ENCODE measurements at regions not wholly inside any gene's neighbourhood (a gene's known extent, or its start where the extent isn't known, plus 50 kb on each side); places are given as distances from the start of the nearest gene placed in this dataset.

DNA sequence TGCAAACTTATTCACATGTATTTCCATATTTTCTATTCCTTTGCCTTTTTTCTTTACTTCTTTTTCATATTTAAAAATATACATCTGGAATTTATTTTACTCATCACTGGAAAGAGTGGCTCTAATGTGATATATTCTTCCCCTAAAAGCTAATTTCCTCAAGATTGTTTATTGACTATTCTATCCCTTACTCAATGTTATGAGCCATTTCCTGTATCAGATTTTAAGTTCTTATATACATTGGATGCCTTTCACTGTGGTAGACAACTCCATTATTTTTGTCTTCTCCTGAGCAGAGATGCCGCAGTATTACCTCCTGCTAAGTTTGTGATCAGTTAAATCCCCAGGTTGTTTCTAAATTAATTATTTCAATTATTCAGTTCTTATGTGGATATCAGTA, 418.4 kb upstream of the JAG1 start:
- no peak for DNase-seq (ENCODE audit: low spot score)

DNA sequence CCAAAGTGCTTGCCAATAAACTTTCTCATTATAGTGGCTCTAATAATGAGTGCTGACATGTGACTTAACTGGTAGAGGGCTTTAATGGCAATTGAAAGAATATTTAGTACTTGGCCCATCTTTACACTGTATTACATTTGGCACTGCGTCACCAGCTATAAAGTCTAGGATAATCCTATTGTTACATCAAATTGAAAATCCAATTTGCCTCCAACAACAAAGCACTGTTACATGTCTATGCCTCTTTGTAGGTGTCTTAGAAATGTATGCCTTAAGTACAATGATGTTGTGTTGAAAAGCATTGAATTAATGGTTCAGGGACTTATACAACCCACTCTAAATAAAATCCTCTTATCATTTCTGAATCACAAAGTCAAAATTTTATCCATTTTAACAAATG, 420.4 kb upstream of the JAG1 start:
- DNase-seq (ENCODE audit: low spot score): no peak

DNA sequence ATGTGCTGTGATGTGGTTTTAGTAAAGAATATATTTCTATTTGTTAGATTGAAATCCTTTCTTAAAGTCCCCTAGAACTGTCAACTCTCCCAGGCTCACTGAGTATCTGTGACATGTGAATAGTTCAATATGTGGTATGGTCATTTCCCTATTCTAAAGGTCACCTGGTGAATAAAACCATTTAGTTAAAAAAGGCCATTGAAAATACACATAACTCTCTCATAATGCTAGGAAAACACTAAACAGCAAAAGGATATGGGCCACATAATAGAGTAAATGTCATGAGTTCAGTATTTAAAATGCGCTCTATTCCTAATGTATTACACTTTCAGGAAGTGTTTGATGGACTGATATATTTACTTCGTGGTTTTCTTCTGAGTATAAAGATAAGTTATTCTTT, 420.9 kb upstream of the JAG1 start:
- DNase-seq (ENCODE audit: low spot score): no peak

DNA sequence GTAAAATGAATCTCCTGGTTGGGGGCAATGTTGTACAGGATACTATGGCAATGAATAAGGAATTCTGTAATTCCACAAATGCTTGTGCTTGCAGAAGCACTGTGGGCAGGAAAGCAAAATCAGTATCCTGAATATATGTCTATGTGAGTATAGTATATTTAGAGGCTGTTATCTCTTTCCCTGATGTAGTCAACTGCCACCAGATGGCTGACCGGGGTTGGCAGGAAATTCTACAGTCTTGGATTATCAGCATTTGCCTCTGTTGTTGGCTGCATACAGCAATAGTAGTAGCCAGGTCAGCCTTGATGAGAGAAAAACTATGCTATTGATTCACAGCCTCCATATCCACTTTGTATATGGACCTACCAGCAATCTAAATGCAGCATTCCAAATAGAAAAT, 425.1 kb upstream of the JAG1 start:
- DNase-seq (ENCODE audit: low spot score): no peak

DNA sequence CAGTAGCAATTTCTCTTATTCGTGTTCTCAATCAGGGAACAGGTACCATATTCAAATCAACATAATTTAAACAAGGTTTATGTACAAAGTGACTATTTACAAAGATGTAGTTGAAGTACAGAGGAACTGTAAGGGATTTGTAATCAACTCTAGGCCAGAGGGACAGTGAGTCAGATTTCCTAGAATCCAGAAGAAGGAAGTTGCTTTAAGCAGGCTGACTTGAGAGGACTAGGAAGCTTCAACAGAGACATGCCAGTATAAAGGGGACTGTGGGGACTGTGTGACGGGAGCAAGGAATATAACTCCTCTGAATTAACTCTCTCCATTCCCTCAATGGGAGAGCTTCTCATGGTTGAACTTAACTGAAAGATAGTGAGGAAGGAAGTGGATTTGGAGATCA, 427.4 kb upstream of the JAG1 start:
- DNase-seq (ENCODE audit: low spot score): no peak

DNA sequence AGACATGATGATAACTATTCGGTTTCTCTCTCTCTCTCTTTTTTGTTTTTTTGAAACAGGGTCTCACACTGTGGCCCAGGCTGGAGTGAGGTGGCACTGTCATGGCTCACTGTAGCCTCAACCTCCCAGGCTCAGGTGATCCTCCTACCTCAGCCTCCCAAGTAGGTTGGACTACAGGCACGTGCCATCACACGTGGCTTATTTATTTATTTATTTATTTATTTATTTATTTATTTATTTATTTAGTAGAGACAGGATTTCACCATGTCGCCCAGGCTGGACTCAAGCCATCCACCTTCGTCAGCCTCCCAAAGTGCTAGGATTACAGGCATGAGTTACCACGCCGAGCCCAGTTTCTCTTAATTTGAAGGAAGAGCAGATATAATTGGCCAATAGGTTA, 427.9 kb upstream of the JAG1 start:
- DNase-seq (ENCODE audit: low spot score): no peak

DNA sequence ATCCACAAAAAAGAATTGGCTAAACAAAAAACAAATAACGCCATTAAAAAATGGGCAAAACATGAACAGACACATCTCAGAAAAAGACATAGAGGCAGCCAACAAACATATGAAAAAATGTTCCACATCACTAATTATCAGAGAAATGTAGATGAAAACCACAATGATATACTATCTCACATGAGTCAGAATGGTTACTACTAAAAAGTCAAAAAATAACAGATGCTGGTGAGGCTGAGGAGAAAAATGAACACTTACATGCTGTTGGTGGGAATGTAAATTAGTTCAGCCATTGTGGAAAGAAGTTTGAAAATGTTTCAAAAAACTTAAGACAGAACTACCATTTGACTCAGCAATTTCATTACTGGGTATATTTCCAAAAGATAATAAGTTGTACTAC, 430.1 kb upstream of the JAG1 start:
- DNase-seq (ENCODE audit: low spot score): no peak

DNA sequence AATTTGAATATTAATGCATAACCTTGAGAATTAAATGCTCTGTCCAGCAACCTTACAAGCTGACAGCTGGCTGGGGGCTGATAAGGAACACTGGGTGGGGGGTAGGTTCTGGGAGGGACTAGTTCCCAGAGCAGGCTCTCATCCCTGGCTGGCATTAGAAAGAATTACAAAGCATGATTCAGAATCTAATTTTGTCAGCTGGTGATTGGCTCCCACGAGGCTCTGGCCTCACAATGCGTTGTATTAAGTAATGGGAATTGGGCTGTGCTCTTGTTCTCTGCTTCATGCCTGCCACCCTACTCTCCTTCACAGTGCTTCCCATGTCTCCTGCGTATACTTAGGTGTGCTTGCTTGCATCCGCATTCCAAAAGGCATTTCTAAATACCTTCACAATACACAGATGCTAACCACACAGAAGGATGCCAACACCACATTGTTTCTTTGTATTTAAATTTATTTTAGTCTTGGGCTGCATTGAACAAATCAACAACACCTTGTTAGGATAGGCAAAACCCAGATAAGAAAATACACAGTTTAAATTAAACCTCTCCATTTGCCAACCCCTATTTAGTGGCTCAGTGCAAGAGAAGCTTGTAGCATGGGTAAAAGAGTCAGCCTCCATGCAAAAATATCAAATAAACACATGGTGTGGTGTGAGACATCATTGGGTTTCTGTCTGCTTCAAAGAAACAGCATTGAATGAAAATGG, 434.5 kb upstream of the JAG1 start:
- DNase-seq (ENCODE audit: low spot score): no peak

DNA sequence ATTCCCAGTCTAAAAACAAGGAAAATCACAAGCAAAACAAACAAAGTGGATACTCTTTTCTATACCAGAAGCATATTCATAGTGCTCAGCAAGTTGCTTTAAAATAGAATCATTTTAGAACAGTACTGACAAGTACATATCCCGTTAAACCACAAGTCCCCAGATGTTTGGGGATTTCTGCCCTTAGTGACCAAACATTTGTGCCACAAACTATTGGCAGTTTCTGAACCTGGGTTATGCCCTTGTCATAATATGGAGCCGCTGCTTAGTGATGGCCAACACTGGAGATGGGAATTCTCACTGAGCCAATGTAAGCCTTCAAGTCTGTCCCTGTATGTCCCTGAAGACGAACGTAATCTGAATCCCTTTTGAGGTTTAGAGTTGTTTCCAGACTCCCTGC, 436.7 kb upstream of the JAG1 start:
- DNase-seq (ENCODE audit: low spot score): no peak

DNA sequence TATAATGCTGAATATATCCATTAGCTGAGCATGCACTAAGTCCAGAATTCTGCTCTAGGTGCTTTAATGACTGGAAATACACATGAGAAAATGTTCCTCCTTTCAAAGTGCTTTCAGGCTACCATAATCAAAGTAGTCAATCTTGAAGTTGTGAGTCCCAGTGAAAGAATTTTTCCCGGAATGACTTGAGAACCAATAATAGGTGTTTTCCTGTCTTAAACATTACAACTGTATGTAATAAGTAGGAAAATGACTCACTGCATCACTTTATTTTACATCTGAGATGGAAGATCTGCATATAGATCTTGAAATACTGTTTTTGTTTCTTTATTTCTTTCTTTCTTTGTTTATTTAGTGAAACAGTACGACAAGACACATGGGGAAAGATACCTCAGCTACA, 437.4 kb upstream of the JAG1 start:
- DNase-seq (ENCODE audit: low spot score): no peak

DNA sequence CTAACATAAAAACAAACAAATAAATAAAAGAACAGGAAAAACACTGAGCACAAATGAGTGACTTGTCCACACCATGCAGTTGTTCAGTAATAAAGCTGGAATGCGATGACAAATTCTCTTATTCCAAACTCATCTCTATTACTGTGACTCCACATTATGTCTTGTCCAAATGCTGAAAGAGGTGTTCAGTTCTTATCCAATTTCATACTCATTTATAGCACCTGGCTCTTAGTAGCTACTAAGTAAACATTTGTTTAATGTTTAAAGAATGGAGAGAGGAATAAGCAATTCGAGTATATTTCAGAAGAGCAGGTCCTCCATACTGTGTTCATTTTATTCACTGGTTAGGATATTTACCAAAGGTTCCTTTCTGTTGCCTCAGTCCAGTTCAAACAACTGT, 439.0 kb upstream of the JAG1 start:
- DNase-seq (ENCODE audit: low spot score): no peak

DNA sequence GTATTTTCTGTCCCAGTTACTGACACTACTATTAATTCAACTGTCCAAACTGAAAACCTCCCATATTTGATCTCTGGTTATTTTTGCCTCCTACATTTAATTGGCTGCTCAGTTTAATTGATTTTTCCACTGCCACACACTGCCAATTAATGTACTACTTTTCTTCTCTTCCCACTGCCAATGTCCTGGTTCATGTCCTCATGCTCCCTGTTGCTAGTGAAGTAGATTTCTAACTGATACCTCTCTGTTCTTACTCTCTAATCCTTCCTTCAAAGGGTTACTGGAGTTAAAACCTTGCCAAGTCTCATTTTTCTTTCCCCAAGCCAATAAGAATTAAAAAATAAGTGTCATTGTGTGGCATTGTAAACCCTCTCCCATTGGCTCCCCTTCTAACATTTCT, 440.6 kb upstream of the JAG1 start:
- DNase-seq (ENCODE audit: low spot score): no peak

DNA sequence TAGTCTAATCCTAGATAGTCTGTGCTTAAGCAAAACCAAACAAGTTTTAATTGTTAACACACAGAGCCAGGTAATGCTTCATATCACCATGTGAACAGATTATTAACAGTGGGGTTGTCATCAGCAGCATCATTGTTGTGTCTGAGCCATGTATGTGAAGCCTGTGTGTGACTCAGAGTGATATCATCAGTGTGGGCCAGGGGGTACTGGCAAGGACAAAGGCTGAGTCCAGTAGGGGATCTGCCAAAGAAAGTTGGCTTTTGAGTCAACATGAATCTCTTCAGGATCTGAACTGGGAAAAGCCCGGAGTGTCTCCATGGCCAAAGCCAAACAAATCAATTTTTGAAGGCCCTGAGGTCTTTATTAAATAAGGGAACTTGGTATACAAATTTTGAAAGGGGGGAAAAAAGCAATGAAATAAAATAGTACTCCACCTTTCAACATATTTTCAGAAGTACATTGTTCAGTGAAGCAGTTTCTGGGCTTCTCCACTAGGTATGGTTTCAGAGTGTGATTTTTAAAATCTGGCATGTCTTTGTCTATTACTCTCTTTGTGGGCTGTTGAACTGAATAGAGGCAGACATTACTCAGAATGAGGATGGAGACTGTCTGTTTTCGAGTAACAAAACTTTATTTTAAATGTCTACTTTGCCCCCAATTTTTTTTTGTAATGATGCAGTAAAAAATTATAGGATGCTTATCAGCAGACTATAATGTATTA, 444.2 kb upstream of the JAG1 start:
- DNase-seq (ENCODE audit: low spot score): no peak

DNA sequence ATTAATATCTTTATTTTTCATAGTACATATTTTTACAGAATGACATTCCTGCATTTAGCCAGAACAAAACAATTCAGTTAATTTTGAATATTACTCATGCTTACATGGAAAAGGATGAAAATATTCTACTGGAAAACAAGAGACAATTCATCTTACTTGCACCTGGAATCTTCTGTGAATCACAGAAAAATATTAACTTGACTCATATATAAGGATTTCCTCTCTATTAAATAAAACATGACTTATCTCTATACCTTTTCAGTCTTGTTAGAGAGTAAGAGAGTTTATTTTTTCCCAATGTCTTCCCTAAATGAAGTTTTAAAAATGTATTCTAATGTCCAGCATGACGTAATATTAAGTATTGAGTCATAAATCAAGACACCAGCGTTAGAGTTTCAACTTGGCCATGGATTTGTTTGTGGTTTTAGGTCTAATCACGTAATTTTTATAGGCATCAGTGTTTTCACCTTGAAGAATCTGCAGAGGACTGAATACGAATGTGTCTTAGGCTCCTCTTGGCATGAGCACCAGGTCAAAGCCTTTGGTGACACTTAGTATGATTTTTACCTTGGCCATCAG, 445.1 kb upstream of the JAG1 start:
- no peak for DNase-seq (ENCODE audit: low spot score)

DNA sequence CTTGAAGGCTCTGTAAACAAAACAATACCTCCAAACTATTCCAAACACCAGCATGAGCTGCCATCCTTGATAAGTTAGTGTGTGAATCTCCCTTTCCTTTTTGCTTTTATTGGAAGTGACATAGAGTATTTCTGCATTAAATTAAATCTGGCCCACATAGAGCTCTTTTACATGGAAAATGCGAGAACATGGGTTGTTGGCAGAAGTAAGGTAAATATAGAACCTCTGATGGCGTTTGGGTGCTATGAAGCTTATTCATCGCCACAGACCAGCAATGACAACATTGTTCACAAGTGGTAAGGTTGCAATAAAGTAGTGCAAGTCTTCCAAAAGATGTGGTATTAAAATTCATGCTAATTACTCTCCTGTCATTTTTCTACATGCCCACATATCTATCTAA, 445.8 kb upstream of the JAG1 start:
- DNase-seq (ENCODE audit: low spot score): no peak

DNA sequence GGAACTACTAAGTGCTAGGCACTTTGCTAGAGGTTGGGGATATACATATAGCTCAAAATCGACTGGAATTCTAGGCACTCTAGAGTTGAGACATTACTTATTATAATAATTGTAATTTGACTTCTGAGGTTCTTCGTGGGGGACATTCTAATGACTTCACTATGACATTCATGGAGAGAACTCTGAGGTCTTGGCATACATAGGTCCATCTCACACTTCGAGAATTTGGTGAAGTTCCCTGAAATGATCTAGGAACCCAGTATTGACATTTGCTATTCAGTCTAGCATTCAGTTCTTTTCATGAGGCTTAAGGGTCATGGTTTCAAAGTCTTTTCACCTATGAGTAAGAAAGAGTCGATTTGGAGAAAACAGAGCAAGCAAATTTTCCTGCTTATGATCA, 446.6 kb upstream of the JAG1 start:
- no peak for DNase-seq (ENCODE audit: low spot score)

DNA sequence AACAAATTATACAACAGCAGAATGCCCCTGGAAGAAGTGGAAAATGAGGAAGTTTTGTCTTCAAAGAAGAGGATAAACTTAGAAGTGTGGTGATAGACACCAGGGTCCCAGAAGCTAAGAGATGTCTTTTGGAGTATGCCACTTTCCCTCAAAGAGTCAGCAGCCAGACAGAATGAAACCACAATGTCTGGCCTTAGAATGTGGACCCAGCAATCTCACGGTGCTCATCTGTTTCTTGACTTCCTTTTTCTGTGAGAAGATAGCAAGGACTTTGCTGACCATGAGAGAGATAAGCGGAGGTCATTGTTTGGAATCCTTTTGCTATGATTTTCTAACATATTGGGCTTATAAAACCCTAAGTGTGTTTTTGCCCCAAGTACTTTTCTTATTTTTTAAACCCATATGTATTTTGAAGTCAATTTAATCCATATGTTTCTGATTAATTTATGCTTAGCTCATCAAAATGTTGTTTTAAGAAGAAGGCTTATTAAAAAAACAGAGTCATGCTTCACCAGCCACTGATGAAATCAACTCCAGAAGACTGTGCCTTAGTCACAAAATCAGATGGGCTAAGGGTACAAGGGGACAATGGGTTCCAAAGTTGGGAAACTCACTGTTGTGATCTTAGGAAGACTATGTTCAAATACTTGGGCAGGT, 451.2 kb upstream of the JAG1 start:
- DNase-seq (ENCODE audit: low spot score): no peak

DNA sequence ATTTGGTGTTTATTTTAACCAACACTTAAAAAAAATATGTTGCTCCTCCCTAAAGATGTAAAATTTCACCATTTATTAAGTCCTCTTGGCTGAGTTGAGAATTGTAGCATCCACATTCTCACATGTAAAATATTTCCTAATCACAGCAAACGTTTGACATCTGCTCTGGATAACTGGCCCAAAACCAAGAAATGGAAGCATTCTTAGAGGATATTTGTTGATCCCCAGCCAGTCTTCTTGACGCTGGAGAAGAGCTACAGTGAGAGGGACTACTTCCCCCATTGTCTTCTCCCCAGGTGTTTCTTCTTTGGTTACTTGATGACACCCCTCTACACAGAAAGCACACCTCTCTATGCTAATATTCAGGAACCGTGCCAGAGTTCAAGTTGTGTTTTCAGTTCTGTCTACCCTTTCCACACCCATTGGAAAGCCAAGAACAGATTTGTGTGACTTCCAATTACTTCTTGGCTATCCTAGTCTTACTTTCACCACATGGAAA, 454.5 kb upstream of the JAG1 start:
- DNase-seq (ENCODE audit: low spot score): no peak

DNA sequence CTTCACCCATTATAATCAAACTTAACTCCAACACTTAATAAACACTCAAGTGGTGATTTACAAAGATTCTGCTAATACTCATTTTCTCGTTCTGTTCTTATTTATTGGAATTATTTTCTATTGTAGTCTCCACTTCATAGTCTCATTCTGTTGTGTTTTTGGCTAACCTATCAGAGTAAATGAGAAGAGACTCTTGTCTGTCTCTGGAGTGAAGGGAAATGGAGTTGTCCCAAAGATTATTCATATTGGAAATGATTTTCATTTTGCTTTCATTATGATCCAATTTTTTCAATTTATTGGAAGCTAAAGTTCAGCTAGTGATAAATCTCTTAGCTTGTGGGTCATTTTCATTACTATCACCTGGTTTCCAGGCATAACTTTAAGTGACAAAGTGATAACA, 454.9 kb upstream of the JAG1 start:
- DNase-seq (ENCODE audit: low spot score): no peak

DNA sequence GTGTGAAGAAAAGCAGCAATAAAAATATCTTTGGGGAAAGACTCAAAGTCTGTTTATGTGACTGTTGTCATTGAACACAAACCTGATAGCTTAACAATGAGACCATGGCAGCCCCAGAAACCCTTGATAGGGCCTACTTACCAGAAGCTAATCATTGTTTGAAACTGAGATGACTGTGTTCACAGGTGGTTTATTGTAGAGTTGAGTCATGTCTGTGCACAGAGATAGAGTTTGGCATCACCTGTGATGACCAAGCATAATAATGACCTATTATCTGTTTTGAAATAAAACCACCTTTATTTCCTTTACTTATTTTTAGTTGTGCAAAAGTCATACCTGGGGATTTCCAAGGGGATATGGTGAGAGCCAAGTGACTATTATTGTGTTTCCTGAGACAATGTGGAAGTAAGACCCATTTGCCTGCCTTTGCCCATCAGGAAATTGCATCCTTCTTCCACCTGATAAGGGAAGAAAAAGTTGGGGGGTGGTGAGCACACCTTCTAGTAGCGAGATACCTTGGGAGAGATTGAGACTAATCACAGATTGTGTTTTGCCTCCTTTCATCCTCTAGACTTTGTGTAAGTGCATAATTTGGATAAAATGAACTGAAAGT, 456.9 kb upstream of the JAG1 start:
- no peak for DNase-seq (ENCODE audit: low spot score)

DNA sequence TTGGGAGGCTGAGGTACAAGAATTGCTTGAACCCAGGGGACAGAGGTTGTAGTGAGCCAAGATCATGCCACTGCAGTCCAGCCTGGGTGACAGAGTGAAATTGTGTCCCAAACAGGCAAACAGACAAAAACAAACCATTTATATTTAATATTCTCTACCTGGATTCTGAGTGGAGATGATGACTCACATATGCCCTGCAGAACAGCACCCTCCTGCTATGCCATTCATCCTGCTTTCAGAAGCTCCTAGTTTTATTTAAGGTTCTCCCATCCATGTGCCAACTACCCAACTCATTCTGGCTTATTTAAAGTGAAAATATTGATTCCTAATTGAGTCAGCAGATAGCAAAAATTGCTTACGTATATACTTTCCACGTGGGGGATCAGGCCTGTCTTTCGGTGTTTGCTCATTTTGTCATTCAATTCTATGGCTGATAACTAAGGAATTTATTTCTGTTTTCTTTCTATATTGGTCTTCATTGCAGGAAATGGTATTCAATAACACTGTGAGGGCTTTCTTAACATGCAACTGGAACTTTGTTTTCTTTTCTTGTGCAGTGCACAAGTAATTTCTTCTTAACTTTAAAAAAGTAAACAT, 459.1 kb upstream of the JAG1 start:
- DNase-seq (ENCODE audit: low spot score): no peak

DNA sequence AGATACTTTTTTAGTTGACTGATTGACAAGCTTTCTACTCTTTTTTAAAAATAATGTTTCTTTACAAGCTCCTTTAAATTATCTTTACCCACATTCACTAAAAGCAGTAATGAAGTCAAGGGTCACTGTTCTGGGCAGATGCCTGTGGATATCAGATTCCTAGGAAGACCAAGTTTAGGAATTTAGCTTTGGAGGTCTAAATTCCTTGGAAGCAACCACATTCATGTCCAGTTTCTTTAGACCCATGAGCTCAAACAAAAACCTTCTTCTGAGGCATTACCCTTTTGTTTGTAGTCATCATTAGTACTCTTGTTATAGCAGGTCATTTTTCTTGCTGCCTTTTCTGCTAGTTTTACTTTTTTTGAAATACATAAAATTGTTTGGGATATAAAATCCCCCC, 462.9 kb upstream of the JAG1 start:
- no peak for DNase-seq (ENCODE audit: low spot score)
